ENCODE measurements at regions not wholly inside any gene's neighbourhood (a gene's known extent, or its start where the extent isn't known, plus 50 kb on each side); places are given as distances from the start of the nearest gene placed in this dataset.
"Not testable (repeated sequence)": the region's sequence is repeated elsewhere in the genome, so short reads cannot be mapped to it uniquely, and the experiment has no call there.

DNA sequence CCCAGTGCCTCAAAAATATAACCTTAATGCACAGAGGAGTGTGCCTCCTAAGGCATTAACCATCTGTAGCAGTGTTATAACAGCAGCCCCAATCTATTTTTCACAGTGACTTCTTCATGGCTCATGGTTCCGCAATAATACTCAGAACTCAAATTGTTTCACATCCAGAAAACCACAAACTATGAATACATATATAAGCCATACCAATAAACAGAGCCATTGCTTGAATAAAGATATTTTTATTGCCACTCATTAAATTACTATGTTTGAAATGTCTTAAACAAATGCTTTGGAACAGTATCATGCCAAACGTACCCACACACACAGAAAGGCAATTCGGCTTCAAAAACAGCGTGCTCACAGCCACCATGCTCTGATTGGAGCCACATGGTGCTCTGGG lies 629.3 kb upstream of the NRP1 start:
- TF ChIP-seq, protein P1, sequence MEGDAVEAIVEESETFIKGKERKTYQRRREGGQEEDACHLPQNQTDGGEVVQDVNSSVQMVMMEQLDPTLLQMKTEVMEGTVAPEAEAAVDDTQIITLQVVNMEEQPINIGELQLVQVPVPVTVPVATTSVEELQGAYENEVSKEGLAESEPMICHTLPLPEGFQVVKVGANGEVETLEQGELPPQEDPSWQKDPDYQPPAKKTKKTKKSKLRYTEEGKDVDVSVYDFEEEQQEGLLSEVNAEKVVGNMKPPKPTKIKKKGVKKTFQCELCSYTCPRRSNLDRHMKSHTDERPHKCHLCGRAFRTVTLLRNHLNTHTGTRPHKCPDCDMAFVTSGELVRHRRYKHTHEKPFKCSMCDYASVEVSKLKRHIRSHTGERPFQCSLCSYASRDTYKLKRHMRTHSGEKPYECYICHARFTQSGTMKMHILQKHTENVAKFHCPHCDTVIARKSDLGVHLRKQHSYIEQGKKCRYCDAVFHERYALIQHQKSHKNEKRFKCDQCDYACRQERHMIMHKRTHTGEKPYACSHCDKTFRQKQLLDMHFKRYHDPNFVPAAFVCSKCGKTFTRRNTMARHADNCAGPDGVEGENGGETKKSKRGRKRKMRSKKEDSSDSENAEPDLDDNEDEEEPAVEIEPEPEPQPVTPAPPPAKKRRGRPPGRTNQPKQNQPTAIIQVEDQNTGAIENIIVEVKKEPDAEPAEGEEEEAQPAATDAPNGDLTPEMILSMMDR (IDR thresholded peaks at IDR 0.05), result no peak
- TF ChIP-seq ZFX (IDR thresholded peaks at IDR 0.05; ENCODE audit: borderline replicate concordance), result no peak
- H3K27ac ChIP-seq, result no peak overlapping the region

DNA sequence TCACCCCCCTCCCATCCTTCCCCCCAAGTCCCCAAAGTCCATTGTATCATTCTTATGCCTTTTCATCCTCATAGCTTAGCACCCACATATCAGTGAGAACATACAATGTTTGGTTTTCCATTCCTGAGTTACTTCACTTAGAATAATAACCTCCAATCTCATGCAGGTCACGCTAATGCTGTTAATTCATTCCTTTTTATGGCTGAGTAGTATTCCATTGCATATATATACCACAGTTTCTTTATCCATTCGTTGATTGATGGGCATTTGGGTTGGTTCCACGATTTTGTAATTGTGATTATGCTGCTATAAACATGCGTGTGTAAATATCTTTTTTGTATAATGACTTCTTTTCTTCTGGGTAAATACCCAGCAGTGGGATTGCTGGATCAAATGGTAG lies 621.9 kb upstream of the NRP1 start:
- not testable (repeated sequence) for H3K27ac ChIP-seq

DNA sequence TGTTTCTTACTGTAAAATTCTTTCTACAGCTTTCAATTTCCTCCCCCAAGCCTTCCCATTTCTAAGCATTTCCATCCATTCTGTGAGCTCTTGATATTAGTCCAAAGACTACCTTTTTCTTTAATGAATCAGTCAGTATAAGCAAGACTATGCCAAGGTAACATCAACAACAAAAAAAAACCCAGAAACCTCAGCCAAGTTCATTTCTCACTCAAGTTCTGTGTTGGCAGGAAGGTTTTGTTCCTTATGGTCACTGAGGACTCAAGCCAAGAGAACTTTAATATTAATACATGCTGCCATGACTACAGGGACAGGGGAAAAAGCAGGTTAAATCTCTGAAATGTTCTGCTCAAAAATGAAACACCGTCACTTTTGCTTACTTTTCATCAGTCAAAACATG lies 621.2 kb upstream of the NRP1 start:
- TF ChIP-seq, protein P1 (IDR thresholded peaks at IDR 0.05), result no peak
- TF ChIP-seq ZFX (IDR thresholded peaks at IDR 0.05; ENCODE audit: borderline replicate concordance), result no peak
- H3K27ac ChIP-seq, result no peak overlapping the region

DNA sequence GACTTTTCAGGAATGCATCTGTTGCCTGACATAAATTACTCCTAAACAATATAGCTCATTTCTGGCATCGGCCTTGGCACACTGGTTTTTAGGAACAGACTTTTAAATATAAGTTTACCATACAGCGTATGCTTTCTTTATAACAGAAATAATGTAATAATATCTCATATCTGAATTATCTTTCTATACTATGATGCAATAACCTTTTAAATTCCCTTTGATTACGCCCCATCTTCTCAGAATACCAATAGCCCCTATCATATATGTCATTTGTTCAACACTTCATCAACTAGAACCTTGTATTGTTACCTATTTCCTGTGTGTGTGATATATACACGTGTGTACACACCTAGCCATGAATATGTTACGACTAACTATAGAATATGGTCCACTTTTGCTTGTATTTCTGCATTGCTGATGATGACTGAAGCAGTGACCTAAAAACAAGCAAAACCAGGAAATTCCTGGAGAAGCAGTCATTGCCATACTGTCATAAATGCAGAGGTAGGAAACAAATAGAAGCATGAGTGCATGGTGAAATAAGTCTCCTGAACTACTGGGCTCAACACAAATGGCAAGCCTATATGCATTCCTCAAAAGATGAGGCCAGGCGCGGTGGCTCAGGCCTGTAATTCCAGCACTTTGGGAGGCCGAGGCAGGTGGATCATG lies 618.4 kb upstream of the NRP1 start:
- H3K27ac ChIP-seq, result no peak overlapping the region
- no peak for TF ChIP-seq ZFX (IDR thresholded peaks at IDR 0.05; ENCODE audit: borderline replicate concordance)
- TF ChIP-seq, protein P1 (IDR thresholded peaks at IDR 0.05), result no peak

DNA sequence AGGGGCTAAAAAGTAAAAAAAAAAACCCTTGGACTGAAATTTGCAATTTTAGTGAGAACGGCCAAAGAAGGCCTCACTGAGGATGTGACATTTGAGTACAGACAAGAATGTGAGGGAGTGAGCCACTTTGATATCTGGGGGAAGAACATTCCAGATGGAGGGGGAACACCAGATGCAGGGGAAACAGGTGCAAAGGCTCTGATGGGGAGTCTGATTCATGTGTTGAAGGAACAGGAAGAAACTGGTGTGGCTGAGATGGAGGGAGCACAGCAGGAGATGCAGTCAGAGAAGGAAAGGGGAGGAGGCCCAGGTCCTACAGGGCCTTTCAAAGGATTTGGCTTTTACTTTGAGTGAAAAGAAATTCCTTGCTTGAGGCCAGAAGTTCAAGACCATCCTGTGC lies 615.7 kb upstream of the NRP1 start:
- TF ChIP-seq, protein P1 (IDR thresholded peaks at IDR 0.05), result no peak
- TF ChIP-seq ZFX (IDR thresholded peaks at IDR 0.05; ENCODE audit: borderline replicate concordance), result no peak
- H3K27ac ChIP-seq, result no peak overlapping the region

DNA sequence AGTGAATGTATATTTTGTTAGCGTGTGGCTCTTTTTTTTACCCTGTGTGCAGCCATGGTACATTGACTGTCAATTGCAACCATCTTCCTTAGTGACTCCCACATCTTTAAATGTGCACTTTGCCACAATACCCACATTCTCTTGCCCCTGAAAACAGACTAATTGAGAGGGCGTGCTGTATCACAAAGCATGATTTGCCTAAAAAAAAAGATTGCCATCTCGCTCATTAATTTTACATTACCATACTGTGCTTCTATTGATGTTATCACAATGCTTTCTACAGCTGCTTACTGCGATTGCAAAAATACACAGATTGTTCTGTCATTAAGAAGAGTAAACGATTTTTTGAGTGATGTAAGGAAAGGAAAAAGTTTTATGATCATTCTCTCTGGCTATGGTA lies 613.1 kb upstream of the NRP1 start:
- H3K27ac ChIP-seq, result peak overlapping the region; percentile 58
- TF ChIP-seq, protein P1 (IDR thresholded peaks at IDR 0.05), result no peak
- no peak for TF ChIP-seq ZFX (IDR thresholded peaks at IDR 0.05; ENCODE audit: borderline replicate concordance)

DNA sequence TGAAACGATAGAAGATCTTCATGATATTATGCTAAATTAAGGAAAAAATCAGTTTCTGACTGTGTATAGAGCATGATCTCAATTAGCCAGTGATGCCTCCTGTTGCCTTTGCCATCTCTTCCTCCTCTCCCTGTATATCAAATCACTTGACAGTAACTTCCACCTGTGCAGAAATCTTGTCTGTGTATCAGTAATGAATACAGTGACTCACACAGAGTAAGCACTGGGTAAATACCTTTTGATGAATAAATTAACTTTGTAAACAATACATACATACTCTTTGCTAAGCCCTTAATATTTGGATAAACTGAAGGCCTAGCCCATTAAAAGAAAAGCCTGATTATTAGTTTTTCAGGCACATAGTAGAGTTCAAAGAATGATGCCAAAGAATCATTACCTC lies 610.6 kb upstream of the NRP1 start:
- no peak for TF ChIP-seq ZFX (IDR thresholded peaks at IDR 0.05; ENCODE audit: borderline replicate concordance)
- TF ChIP-seq, protein P1 (IDR thresholded peaks at IDR 0.05), result no peak
- H3K27ac ChIP-seq, result peak overlapping the region; percentile 49

DNA sequence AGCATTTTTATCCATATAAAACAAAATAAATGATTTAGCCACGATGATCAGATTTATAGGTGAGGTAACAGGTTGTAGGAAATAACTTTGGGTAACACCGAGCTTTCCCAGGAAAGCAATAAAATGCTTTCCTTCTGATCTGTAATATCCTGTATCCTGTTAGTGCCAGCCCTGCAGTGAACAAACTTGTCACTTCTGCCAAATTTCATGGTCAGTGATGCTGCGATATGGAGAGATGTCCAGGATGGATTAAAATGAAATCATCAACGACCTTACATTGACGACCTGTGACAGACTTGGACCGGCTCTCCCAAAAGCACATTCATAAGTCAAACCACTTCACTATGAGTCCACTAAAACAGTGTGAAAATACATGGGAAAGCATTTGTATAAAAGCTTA lies 608.0 kb upstream of the NRP1 start:
- H3K27ac ChIP-seq, result no peak overlapping the region
- TF ChIP-seq, protein P1 (IDR thresholded peaks at IDR 0.05), result no peak
- TF ChIP-seq ZFX (IDR thresholded peaks at IDR 0.05; ENCODE audit: borderline replicate concordance), result no peak
